HG03457 (cell line): ENCODE measurements at regions not wholly inside any gene's neighbourhood (a gene's known extent, or its start where the extent isn't known, plus 50 kb on each side); places are given as distances from the start of the nearest gene placed in this dataset.

Experiments used
- ATAC-seq: cut with Tn5 transposase; IDR thresholded peaks from one replicate; pipeline ENCODE4 v1.9.1; 2021; ENCODE audit warnings: moderate number of reproducible peaks; ENCODE audit not compliant: unreplicated experiment

DNA sequence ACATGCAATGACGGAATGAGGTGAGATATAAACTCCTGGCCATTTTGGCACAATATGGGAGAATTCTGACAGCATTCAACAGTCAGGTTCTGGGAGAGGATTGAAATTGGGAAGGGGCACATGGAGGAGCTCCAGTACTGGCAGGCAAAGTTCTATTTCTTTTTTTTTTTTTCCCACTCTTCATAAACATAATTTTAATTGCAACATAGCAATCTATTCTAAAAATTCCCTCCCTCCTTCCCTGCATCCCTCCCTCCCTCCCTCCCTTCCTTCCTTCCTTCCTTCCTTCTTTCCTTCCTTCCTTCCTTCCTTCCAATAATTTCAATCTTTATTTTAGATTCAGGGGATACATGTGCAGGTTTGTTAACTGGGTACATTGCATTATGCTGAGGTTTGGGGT is 93.2 kb downstream of the PTCSC3 start:
- ATAC-seq = no peak

DNA sequence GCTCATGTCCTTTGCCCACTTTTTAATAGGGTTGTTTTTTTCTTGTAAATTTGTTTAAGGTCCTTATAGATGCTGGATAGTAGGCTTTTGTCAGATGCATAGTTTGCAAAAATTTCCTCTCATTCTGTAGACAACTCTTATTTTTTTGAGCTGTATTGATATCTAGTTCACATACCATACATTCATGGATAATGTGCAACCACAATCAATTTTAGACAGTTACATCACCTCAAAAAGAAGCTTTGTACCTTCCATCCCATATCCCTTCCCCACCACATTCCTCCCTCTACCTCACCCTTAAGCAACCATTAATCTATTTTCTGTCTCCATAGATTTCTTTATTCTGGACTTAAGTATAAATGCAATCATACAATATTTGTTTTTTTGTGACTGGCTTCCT is 98.4 kb downstream of the PTCSC3 start:
- ATAC-seq = no peak

DNA sequence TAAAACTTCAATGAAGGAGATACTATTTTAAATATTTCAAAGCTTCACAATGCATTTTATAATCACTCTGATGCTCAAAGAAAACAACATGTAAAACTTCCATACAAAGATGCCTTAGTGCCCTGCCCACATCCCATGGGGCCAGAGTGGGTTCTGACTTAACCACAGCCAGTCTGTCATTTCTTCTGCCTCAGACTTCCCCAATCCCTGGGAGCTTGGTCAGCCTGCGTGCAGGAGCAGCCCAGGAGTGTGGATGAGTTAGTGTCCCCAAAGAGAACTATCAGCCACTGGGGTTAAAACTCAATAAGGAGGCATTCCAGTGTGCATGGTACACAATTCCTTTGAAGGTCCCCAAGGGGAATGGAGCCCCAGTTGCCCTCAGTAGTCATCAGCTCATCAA is 100.3 kb downstream of the PTCSC3 start:
- ATAC-seq = no peak

DNA sequence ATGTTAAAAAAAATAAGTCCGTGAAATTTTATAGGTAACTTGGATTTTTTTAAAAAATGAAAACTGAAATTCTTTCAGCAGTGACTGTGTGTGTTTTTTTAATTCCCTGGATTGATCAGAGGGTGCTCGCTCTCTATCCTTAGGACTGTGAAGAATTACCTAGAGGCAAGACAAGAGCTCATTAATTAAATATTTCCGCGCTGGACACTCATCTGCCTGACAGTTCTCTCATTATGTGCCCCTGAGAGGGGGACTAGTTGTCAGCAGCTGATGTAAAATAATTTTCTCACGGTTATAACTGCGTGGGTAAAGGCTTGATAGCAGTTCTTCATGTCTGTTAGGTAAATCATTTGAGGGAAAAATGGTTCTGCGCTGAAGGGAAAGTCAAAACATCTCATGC is 101.3 kb downstream of the PTCSC3 start:
- ATAC-seq = no peak

DNA sequence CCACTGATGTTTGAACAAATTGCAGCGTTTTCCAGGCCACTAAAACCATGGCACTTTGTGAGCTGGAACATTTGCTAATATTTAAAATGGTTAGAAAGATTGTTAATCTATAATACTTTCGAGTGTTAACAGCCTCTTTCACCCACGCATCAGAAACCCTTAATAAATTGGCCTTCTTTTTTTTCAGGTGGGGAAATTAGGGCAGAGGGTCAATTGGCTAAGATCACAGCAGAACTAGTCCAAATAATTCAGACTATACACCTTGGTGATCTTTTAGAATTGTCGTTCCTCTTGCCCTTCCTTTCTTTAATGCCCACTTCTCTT is 105.8 kb downstream of the PTCSC3 start:
- no peak for ATAC-seq

DNA sequence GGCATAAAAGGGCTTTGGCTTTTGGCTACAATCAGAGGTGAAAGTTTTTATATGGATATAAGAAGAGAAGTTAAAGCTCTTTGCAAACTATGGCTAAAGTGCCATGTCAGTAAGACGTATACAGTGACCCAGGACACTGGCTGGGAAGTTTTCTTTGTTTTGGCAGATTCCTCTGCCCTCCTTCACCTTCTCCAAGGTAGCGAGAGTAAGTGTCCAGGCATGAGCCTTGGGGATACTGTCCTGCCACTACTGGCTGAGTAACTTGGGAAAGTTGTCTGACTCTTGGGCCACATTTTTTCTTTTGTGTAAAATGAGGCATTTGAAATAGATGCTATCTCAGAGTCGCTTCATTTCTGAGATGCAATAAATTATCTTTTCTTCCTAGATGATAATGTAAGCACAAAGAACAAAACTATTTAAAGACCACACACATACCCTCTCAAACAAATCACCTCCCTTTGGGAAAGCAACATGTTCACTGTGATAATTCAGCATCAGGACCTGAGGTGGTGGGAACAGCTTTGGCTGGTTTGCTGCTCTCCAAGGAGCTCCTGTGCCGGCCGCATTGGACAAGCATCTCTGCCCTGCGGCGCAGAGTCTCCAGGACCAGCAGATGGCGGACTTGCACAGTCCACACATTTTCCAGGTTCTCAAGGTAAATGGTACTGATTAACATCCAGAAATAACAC is 106.3 kb downstream of the PTCSC3 start:
- no peak for ATAC-seq

DNA sequence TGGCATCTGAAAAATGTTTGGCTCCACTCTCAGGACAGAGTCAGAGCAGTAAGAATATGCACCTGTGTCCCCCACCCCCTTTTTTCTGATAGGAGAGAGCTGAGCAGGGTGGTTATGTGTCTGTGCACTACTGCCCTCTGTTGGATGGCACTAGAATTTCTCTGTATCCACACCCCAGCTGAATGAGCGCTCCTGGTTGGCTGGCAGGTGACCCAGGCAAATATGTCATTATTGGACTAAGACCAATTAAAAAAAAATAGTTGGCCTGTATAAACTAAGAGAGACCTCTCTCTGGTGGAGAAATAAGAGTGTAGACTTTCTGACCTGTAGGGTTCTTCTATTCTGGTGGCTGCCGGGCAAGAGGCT is 107.0 kb downstream of the PTCSC3 start:
- peak; percentile 55 for ATAC-seq

DNA sequence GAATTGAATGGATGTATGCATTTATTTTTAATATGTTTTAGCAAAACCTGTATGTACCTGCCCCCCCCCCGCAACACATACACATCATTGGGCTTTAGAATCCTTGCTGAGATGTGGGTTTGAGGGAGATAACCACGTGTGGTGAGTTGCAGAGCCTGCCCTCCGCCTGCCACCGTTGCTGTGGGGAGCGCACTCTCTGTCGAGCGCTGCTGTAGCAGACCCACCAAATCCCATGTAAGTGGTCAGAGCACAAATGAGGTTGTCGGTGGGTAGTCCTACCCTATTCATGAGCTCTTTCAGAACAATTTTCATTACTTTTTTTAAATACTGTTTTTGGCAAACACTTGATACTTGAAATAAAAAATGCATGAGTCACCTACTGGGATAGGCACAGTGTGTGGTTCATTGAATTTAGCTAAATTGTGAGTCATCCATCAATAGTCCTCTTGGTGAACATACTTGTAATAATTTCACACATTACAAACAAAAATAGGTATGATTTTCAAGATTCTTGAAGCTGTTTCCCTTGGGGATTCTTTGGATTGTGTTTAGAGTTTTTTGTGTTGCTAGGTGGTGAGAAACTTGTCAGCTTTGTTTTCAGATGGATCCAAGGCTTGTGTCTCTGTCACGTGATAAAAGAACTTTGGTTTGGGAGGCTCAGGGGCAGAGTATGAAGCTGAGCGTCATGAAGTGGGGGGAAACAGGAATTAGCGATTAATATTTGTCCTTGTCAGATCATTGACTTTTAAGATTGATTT is 107.6 kb downstream of the PTCSC3 start:
- peak; percentile 6 for ATAC-seq

DNA sequence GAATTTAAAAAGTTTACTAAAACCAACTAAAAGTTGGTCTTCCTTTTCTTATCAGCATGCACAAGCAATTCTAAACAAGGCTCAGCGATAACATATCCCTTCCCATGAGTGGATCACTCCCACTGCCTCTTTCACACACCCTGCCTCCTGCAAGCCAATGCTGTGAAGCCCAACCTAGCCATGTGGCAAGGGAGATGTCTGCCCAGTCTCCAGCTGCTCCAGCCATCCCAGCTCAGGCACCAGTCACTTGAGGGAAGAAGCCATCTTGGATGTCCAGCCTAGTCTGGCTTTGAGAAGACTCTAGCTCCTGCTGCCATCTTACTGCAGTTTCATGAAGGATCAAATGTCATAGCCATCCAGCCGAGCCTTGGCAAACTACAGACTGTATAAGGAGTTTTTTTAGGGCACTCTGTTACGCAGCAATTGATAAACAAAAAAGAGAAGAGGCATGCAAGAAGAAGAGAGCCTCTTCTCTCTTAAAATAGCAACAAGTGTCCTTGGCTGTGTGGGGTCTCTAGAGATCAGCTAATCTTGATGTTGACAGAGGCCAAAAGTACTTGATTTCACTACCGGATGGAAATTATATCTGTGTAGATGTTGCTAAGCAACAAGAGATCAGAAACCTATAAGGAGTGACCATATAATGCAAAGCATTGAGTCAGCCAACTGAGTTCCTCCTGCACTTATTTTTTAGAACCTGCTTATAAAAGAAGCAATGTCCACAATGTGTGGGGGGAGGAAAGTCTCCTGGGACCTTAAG is 108.9 kb downstream of the PTCSC3 start:
- ATAC-seq = no peak

DNA sequence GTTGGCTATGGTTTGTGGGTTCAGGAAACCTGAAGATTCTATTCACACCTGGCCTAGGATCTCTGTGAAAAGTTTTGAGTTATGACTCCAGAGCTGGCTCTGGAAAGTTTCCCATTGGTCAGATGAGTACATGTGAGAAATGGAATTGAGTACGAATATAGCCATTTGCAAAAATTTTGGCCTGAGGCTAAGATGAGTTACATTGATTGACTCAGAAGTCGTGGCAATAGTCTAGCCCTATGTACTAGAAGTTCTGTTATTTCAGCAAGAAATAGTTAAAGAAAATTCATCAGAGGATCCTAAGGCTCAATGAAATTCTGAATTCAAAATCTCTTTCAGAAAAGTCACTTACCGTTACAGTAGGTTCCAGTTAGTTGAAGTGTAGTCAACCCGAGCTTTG is 109.9 kb downstream of the PTCSC3 start:
- ATAC-seq = no peak

DNA sequence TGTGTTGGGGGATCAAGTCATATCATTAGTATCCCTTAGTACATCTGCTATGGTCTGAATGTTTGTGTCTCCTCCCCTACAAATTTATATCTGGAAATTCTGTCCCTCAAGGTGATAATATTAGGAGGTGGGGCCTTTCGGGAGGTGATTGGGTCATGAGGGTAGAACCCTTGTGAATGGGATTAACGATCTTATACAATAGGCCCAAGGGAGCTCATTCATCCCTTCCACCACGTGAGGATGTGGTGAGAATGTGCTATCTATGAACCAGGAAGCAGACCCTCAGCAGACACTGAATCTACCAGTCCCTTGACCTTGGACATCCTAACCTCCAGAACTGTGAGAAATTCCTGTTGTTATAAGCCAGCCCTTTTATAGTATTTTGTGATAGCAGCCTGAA is 110.7 kb downstream of the PTCSC3 start:
- no peak for ATAC-seq

DNA sequence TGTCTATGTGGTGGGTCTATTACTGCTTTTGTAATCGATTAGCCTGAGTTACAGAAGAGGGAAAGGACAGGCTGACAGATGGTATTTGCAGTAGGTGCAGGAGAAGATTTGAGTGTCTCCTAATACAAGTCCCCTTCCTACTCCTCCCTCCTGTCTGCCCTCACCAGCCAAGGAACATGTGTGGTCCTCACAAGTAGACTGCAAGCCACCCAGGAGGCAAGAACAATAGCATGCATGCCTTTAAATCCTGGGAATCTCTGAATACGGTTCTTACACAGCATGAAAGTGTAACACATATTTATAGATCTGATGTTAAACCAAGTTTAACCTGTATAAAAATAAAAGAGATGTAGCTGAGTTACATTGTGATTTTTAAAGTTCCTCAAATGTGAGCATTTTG is 117.0 kb downstream of the PTCSC3 start:
- ATAC-seq = no peak

DNA sequence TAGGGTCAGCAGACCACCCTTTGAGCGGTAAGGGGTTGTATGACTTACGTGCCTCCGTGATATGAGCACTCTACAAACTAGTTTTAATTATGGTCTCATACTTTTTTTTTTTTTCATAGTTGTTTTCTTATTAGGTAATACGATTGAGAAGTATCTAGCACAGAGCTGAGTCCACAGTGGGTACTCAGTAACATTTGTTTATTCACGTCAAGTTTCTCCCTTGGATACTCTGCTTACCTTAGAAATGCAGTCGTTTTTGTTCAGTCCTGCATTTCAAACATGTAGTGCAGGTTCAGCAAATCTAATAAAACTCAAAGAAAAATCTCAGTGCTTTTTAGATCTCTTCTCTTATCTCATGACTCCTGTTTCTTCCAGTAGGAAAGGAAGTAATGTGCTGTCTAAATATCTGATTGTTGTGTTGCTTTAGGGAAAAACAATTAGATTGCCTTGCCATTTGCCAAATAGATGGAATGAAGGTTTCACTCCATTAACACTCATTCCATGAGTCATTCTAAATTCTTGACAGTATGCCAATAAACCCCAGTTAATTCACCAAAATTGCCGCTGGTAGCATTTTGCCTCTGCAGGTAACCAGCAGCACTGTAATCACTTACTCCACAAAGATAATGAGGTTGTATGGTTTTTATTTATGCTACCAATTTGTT is 118.9 kb downstream of the PTCSC3 start:
- ATAC-seq = no peak

DNA sequence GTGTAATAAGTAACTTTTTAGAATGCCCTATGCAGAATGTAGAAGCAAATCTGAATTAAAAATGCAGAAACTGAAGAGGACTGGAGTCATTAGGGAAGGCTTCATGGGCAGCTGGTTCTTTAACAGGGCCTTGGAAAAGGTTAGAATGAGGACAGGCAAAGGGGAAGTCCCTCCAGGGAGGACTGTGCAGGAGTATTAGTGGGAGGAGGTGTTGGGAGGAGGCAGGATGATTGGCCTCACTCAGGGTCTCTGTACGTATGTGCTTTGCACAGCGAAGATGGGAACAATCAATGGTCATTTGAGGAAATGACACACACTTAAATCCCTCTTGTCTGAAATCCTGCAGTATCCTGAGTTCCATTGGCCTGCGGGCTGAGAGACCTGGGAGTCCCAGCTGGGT is 119.7 kb downstream of the PTCSC3 start:
- no peak for ATAC-seq

DNA sequence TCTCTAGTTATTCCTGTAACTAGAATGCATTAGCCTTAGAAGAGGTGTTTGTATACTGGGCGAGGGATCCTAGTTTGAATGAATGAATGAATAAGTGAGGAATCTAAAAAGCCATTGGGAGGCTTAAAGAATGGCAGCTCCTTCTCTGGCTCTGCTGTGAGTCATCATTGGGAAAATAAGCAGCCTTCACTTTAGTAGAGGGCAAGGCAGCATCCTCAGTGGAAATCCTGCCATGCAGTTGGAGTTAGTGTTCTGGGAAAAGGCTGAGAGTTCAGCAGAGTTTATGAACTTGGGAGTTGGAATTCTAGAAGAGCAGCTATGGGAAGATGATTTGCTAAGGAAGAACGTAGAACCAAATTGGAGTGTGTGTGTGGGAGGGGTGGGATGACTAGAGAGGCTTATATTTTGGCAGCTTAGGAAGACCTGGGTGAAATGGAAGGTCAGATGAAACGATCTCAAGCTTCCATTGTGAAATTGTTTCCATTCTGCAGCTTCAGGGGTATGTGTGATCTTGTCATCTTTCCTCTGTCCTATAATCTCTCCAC is 120.8 kb downstream of the PTCSC3 start:
- no peak for ATAC-seq

DNA sequence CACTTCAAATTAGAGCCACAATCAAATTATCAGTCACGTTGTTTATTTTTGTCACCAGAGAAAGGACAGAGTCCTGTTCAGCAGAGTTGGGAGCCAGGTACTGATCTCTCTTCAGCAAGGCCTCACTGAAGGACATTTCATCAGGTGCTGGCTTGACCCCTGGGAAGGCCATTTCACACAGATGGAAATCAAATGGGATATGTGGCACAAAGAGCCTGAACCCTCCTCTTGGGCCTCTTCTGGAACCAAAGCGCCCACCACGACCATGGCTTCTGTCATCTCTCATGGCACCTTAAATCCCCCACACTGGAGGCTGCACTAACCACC is 121.5 kb downstream of the PTCSC3 start:
- no peak for ATAC-seq

DNA sequence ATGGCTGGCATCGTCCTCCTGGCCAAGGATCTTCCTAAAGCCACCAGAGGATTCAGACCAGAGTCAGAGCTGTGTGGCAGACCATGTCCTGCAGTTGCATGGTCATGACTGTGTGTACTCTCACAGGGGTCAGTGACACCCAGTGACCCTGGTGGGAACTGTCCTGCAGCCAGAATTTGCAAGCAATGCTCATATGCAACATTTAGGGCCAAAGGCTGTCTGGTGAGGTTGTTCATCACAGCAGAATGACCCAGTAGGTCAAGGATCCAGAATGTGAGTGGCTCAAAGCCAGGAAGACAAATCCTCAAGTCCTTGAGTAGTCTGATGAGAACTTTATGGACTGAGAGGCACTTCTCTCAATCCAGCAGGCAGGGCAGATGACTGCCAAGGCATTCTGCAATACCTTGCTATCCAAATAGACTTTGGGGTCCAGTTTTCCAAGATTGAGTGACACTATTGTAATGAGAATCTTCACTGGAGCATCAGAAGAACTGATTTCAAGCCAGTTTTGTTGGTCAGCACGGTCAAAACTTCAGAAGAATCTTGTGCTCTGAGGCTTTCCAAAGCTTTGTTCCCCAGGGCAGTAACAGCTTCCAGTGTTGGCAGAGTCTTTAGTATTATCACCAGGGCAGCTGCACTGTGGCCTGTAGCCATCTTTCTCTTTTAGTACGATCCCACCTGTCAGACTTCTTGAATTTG is 122.0 kb downstream of the PTCSC3 start:
- no peak for ATAC-seq

DNA sequence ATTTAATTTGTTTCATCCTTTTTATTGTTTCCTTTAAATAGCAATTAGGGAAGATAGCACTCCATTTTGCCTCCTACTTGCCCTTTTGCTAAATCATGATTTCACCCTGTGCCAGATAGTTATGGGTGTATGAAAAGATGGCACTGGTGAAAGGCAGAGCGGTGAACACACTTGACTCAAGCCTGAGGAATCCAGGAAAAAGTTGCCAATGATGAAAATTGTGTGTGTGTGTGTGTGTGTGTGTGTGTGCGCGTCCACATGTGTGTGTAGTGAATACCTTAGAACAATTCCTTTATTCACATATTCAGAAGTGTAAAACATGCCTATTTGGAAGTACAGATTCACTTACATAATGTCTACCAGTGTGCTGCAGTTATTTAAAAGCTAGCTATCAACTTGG is 123.8 kb downstream of the PTCSC3 start:
- ATAC-seq = no peak

DNA sequence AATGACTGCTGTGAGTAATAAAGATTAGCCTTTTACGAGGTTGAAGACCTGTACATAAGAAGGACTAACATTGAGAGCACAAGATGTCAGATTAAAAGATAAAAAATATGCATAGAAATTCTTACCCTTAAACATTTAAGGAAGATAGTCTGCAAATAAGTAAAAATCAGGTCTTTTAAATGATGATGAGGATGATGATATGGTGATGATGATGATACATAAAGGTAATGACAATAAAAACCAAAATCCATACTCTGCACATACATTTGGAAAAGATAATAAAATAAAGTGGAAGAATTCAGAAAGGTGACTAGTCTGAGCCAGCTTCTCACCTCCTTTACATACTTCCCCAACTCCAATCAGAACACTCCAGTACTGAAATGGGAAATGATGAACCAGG is 124.5 kb downstream of the PTCSC3 start:
- ATAC-seq = no peak

DNA sequence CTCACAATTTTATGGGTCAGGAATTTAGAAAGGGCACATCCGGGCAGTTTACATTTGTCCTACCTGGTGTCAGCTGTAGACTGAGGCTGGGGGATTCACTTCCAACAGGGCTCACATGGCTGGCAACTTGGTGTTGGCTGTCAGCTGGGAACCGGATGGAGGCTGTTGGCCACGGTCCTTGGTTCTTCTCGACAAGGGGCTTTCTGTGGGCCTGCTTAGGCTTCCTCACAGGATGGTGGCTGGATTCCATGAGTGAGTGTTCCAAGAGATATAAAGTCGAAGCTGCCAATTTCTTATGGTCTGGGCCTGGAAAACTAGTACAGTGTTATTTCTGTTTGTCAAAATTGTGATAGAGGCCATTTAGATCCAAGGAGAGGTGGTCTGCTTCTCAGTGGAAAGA is 127.9 kb downstream of the PTCSC3 start:
- no peak for ATAC-seq

DNA sequence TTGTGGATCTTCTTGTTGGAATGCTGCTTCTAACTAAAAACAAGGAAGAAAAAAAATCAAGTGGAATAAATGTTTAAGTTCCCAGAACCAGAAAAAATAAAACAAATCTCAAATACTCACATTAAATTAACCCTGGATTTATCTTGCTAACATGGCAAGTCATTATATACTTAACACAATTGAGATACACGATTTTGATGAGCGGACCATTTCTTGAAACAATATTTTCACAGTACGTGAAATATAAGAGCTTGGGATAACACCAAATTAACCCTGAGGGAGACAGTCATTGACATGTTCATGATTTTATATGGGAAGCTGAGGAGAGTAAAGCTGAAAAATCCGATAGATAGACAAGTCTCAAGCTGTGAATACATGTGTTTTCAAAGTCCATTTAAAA is 128.6 kb downstream of the PTCSC3 start:
- no peak for ATAC-seq
